GM12892 (cell line): ENCODE measurements at regions not wholly inside any gene's neighbourhood (a gene's known extent, or its start where the extent isn't known, plus 50 kb on each side); places are given as distances from the start of the nearest gene placed in this dataset.
"Not testable (repeated sequence)": the region's sequence is repeated elsewhere in the genome, so short reads cannot be mapped to it uniquely, and the experiment has no call there.

Experiments
- DNase-seq: peaks from one replicate; pipeline ENCODE4 v3.0.0; 2011; ENCODE audit not compliant: insufficient read length
- FAIRE-seq: peaks from 2 replicates; lab custom pipeline; 2011; peaks lifted over from hg19 to GRCh38; lab: Jason Lieb, UNC
- POLR2A ChIP-seq: IDR thresholded peaks from 2 replicates; pipeline ENCODE4 v1.6.1; 2011; ENCODE audit warnings: low read depth, low read length, control low read depth
- POLR2AphosphoS5 ChIP-seq: IDR thresholded peaks from 2 replicates; pipeline ENCODE4 v1.6.1; 2011; ENCODE audit warnings: low read depth, low read length, control low read depth
- TAF1 ChIP-seq: IDR thresholded peaks from 2 replicates; pipeline ENCODE4 v1.6.1; 2011; ENCODE audit warnings: low read depth, mild to moderate bottlenecking, control low read depth, low read length, borderline replicate concordance

DNA sequence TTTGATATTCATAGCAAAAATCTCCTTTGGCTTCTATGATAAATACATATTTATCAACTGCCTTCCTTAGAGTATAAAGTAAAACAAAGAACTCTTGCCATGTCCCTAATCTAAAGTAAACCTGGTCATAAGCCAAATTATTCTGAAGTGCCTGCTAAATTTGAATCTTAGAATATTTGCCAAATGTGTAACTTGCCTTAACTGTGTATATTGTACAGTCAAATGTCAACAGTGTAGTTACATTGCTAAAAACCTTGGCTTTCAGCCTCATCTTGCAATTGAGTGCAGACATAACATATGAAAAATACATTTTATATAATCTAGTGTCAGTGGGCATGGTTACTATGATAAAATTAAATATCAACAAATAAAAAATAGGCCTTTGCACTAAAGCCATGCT, 583.4 kb upstream of the ADAMTS5 start:
- FAIRE-seq (no peak), DNase-seq (no peak)
- TF ChIP-seq TAF1 (no peak), POLR2AphosphoS5 (no peak), POLR2A (no peak)

DNA sequence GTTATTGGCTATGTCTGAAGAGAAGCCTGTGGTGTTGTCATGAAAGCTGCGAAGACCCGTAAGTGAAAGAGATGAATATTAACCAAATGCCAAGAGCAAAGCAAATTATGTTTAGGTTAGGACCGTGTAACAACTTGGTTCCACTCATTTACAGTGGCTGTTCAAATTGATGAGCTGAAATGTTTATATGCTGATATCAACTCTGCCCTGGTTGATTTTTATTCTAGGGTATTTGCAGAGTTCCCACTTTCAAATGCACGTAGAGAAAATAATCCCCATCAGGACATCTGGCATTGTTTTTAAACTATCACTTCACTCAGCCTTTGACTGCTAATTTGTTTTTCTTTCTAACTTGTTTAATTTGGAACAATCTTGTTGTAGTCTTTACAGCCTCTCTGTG, 581.6 kb upstream of the ADAMTS5 start:
- FAIRE-seq (no peak), DNase-seq (no peak)
- no peak for TF ChIP-seq TAF1
- TF ChIP-seq POLR2A, result no peak
- no peak for TF ChIP-seq POLR2AphosphoS5

DNA sequence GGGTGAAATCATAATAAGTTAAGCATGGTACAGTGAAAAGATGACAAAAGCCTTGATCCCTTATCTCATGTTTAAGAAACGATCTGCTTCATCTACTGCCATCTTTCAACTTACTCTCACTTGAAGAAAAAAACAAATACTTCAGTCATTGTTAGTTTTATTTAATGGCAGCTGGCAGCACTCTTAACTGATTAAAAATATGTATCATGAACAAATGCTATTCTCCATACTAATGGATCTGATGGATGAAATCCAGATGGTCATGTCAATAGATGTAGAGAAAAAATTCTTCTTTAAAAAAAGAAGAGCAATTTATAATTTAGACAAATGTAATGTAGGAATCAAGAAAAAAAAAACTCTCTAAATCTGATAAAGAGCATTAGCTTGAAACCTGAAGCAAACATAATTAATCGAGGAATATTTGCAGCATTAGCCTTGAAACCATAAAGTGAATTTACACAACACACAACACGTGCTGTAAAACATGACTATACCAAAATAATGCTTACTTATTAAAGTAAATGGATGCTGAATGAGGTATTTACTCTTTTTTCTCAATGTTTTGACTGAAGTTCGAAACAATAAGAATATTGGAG, 579.0 kb upstream of the ADAMTS5 start:
- DNase-seq (no peak), FAIRE-seq (no peak)
- TF ChIP-seq POLR2AphosphoS5, result no peak
- no peak for TF ChIP-seq POLR2A
- TF ChIP-seq TAF1, result no peak

DNA sequence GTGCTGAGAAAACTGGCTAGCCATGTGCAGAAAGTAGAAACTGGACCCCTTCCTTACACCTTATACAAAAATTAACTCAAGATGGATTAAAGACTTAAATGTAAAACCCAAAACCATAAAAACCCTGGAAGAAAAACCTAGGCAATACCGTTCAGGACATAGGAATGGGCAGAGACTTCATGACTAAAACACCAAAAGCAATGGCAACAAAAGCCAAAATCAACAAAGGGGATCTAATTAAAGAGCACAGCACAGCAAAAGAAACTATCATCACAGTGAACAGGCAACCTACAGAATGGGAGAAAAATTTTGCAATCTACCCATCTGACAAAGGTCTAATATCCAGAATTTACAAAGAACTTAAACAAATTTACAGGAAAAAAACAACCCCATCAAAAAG, 575.2 kb upstream of the ADAMTS5 start:
- DNase-seq, FAIRE-seq: not testable (repeated sequence)

DNA sequence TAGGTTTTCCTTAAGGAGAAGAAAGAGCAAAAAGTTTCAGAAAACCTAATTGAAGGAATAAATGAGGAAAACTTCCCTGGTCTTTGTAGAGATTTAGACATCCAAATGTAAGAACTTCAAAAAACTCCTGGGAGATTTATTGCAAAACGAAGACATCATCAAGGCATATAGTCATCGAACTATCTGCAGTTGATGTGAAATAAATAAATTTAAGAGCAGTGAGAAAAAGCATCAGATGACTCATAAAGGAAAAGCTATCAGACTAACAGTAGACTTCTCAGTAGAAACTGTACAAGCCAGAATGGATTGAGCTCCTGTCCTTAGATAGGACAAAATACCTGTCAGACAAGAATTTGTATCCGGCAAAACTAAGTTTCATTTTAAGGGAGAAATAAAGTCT, 569.4 kb upstream of the ADAMTS5 start:
- no peak for TF ChIP-seq POLR2AphosphoS5
- TF ChIP-seq POLR2A, result no peak
- no peak for TF ChIP-seq TAF1

DNA sequence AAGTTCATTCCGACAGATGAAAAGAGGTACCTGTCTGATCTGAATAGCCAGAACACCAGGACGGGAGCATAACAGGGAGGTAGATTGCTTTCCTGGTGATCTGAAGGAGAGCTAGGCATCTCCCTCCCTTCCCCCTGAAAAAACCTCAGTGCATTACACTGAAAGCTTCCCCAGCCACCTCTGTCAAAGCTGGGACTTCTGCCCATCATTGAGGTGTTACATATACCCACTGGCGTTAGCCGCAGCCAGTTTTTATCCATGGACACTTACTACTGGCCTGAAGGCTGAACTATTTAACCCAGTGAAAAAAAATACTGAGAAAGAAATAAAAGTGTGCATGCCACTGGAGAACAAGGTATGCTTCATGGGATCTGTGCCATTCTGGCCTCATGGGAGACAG, 568.3 kb upstream of the ADAMTS5 start:
- FAIRE-seq (no peak), DNase-seq (no peak)
- no peak for TF ChIP-seq POLR2AphosphoS5
- TF ChIP-seq TAF1, result no peak
- no peak for TF ChIP-seq POLR2A

More for the DNA sequence above, 569.4 kb upstream of the ADAMTS5 start:
- no peak for FAIRE-seq
- no peak for DNase-seq

DNA sequence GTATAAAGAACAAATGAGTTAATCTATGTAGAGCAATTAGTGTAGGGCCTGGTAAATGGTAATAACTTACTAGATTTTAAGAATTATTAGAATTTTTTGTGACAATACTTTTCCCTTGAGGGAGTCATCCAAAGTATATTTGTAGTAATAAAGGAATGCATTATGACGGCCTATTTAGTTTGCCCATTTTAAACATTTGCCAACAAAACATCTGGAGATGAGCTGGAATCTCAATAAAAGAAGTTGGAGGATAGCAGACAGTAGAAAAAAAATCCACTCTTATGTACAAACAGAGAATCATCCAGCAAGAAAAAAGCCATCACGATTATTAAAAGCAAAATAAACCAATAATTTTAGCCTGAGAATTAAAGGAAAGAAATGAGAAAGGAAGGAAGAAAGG, 567.3 kb upstream of the ADAMTS5 start:
- no peak for FAIRE-seq
- no peak for TF ChIP-seq TAF1
- TF ChIP-seq POLR2AphosphoS5, result no peak
- no peak for TF ChIP-seq POLR2A
- DNase-seq, result no peak

DNA sequence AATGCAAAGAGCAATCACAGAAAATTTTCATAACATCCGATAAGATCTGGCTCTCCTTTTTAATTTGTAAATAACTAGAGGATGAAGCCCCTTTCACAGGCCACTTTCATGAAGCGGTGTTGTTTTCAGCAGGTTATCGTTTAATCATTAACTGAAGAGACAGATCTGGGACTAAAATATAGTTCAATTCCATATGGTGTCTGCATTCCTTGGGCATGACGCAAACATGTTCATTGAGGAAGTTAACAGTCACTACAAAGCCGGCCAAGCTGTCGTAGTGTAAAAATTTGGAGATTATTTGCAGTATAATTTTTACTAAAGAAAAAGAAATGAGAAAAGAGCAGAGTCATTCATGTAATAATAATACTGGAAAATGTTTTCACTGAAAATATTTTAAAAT, 565.2 kb upstream of the ADAMTS5 start:
- TF ChIP-seq TAF1 (no peak), POLR2AphosphoS5 (no peak), POLR2A (no peak)
- FAIRE-seq, result no peak
- no peak for DNase-seq

DNA sequence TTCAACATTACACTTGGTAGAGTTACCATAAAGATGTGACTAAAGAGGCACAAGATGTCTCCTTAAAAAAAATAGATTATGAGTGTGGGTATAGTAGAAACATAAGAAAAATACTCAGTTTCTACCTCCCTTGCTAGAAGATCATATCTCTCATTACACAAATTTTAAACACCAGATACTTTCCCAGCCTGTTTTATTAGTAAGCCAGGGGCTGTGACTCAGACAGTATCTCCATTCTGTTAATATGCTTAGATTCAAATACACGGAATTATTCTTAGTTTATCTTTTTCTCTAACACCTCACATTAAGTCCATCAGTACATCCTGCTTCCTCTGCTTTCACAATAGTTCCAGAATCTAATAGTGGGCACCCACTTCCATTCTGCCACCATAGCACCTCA, 561.8 kb upstream of the ADAMTS5 start:
- DNase-seq (no peak), FAIRE-seq (no peak)
- TF ChIP-seq POLR2A, result no peak

DNA sequence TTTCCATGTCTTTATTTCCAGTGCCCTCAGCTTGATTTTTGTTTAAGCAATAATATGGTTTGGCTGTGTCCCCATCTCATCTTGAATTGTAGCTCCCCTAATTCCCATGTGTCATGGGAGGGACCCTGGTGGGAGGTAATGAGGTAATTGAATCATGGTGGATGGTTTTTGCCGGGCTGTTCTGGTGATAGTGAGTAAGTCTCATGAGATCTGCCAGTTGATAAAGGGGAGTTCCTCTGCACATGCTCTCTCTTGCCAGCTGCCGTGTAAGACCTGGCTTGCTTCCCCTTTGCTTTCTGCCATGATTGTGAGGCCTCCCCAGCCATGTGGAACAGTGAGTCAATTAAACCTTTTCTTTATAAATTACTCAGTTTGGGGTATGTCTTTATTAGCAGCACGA, 559.6 kb upstream of the ADAMTS5 start:
- no peak for TF ChIP-seq POLR2AphosphoS5
- TF ChIP-seq TAF1, result no peak
- TF ChIP-seq POLR2A, result no peak
- no peak for DNase-seq
- no peak for FAIRE-seq

DNA sequence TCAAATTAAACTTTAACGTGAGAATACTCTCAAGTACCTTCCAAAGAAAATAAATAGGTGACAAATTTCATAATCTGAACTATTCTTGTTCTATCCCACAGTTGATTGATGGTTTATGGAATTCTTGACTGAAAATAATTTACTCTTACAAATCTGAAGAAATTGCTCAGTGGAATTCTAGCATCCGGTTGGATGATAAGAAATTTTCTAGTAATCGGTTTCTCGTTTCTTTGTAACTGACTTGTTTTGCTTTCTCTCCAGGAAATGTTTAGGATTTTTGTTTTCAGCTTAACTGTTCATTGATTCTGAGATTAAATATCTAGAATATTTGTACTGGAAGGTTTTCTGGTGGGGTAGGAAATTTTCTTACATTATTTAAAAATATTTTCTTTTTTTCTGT, 558.9 kb upstream of the ADAMTS5 start:
- TF ChIP-seq POLR2AphosphoS5 (no peak), POLR2A (no peak), TAF1 (no peak)
- no peak for FAIRE-seq
- no peak for DNase-seq

DNA sequence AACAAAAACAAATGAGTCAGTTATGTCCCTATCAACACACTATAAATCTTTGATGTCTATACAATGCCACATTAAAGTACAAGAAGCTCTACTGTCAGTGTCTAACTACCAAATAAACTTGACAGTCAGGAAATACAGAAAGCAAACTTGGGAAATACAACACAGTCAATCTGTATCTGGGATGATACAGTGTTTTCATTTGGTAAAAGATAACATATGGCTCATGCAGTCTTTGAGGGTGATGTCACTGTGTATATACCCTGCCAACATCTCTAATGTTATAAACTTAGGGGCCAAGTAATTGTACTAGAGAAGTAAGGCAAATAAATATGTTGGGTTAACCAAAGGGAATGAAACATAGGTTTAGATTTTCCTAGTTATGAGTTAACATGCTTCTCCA, 552.5 kb upstream of the ADAMTS5 start:
- TF ChIP-seq POLR2A (no peak), TAF1 (no peak), POLR2AphosphoS5 (no peak)
- FAIRE-seq (no peak), DNase-seq (no peak)

DNA sequence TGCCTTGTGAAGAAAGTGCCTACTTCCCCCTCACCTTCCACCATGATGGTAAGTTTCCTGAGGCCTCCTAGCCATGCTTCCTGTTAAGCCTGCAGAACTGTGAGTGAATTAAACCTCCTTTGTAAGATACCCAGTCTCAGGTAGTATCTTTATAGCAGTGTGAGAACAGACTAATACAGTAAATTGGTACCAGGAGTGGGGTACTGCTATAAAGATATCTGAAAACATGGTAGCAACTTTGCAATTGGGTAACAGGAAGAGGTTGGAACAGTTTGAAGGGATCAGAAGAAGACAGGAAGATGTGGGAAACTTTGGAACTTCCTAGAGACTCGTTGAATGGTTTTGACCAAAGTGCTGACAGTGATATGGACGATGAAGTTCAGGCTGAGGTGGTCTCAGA, 550.3 kb upstream of the ADAMTS5 start:
- DNase-seq, FAIRE-seq: not testable (repeated sequence)

DNA sequence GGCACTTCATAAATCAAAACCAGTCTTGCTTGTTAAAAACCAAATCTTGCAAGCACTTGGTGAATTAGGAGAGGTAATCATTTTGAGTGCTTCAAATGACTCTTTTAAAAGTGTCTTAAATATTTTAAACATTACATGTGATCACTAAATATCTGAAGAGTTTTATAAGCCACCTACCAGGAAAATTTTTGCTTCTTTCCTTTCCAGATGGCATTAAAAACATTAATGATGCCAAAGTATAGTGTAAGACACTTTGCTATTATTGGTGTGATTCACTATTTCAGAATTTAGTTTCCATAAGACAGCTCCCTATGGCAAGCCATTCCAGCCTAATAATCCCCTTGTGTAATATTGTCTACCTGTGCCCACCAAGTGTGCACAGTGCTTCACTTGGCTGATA, 548.8 kb upstream of the ADAMTS5 start:
- FAIRE-seq (no peak), DNase-seq (no peak)
- TF ChIP-seq TAF1 (no peak), POLR2AphosphoS5 (no peak), POLR2A (no peak)

DNA sequence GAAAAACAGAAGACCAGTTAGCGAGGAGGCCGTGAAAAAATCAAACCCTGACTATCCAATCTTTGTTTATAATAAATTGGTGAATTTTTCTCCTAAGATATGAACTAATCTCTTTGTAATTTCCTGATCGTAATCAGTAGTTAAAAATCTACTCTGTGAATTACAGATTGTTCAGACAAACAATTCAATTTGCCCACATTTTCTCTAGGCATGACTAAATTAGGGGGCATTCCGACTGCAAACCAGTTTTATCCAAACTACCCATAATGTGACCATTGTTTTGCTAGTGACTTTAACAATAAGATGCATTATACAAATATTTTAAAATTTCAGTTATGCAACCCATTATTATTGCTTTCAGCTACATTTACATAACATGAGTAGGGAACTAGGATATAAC, 546.9 kb upstream of the ADAMTS5 start:
- no peak for TF ChIP-seq POLR2A
- TF ChIP-seq TAF1, result no peak
- TF ChIP-seq POLR2AphosphoS5, result no peak
- FAIRE-seq (no peak), DNase-seq (no peak)

DNA sequence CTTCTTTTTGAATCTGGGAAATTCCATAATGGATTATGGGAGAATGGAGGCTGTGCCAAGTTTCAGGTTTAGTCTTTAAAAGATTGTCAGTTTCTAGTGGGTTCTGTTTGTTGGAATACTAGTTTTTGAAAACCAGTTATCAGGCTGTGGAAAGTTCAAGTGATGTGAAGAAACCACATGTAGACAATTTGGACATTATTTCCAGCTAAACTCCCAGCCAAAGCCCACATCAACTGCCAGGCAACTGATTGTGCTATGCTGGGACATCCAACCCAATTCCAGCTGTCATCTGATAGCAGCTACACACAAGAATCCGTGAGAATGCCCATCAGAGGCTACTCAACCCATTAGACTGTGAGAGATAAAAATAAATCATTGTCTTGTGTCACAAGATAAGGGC, 546.1 kb upstream of the ADAMTS5 start:
- TF ChIP-seq POLR2A (no peak), TAF1 (no peak), POLR2AphosphoS5 (no peak)
- DNase-seq (no peak), FAIRE-seq (no peak)
